Left hindlimb (tissue), 1 donor: ENCODE measurements at regions not wholly inside any gene's neighbourhood (a gene's known extent, or its start where the extent isn't known, plus 50 kb on each side); places are given as distances from the start of the nearest gene placed in this dataset.

Experiments
- DNase-seq: peaks from one replicate; pipeline ENCODE4 v3.0.0-alpha.2; 2018

- DNase-seq, result no peak
These were observed 70.6 kb upstream of the KLF7 start for GRCh38 chr2:207236156-207236935.

- DNase-seq, result peak; percentile 51
These were observed 73.3 kb upstream of the KLF7 start for GRCh38 chr2:207238831-207239701.

GRCh38 chr2:207239754-207240494 is 74.2 kb upstream of the KLF7 start:
- DNase-seq, result no peak

GRCh38 chr2:207240649-207241048 is 74.9 kb upstream of the KLF7 start:
- DNase-seq, result no peak

GRCh38 chr2:207241198-207241597 is 75.5 kb upstream of the KLF7 start:
- no peak for DNase-seq

- no peak for DNase-seq
These were observed 77.9 kb upstream of the KLF7 start for GRCh38 chr2:207243601-207244000.

GRCh38 chr2:207244971-207245925 is 79.5 kb upstream of the KLF7 start:
- DNase-seq, result no peak

GRCh38 chr2:207248702-207249377 is 83.1 kb upstream of the KLF7 start:
- DNase-seq, result no peak

- no peak for DNase-seq
These were observed 85.3 kb upstream of the KLF7 start for GRCh38 chr2:207251022-207251421.

GRCh38 chr2:207251573-207252192 is 85.9 kb upstream of the KLF7 start:
- no peak for DNase-seq

- DNase-seq, result no peak
These were observed 86.7 kb upstream of the KLF7 start for GRCh38 chr2:207252416-207252815.

GRCh38 chr2:207252979-207253645 is 87.4 kb upstream of the KLF7 start:
- no peak for DNase-seq

- no peak for DNase-seq
These were observed 88.1 kb upstream of the KLF7 start for GRCh38 chr2:207253666-207254345.

- DNase-seq, result no peak
These were observed 89.1 kb upstream of the KLF7 start for GRCh38 chr2:207254591-207255464.

GRCh38 chr2:207255565-207256470 is 90.1 kb upstream of the KLF7 start:
- DNase-seq, result no peak

GRCh38 chr2:207256476-207257207 is 90.9 kb upstream of the KLF7 start:
- no peak for DNase-seq
